ENCODE measurements at regions not wholly inside any gene's neighbourhood (a gene's known extent, or its start where the extent isn't known, plus 50 kb on each side); places are given as distances from the start of the nearest gene placed in this dataset.

GRCh38 chr4:162356181-162356580 is 192.4 kb upstream of the FSTL5 start:
- Histone ChIP-seq H3K18ac (ENCODE audit: extremely low read depth, low read length) (no peak overlapping the region), H2BK12ac (ENCODE audit: low read depth, low read length) (no peak overlapping the region), H4K5ac (ENCODE audit: insufficient read length, low read depth, low read length) (no peak overlapping the region), H3K14ac (ENCODE audit: insufficient read length) (no peak overlapping the region), H3K4ac (replicated peaks; ENCODE audit: insufficient read length, low read depth, low read length) (no peak overlapping the region), H3K4me2 (ENCODE audit: insufficient read depth in 1 of 2, low read depth in 2 of 2, low read length in 2 of 2) (no peak overlapping the region), H3K27ac (ENCODE audit: low read depth, low read length) (no peak overlapping the region), H3K79me1 (ENCODE audit: low read depth, low read length) (no peaks in the 10 kb centered on the region), H2AK5ac (ENCODE audit: low read depth, low read length) (no peak overlapping the region), H3K56ac (replicated peaks; ENCODE audit: insufficient read length, low read depth, low read length) (no peak overlapping the region), H3K23me2 (ENCODE audit: low read depth, low read length) (no peaks in the 10 kb centered on the region), H3K79me2 (ENCODE audit: control insufficient read depth in 1 of 2, insufficient read depth in 2 of 2, low read length in 2 of 2) (no peaks in the 10 kb centered on the region), H2AFZ (ENCODE audit: low read length) (no peak overlapping the region), H2BK5ac (ENCODE audit: low read depth, low read length) (no peak overlapping the region), H3K23ac (ENCODE audit: insufficient read length) (no peak overlapping the region), H3K4me1 (replicated peaks in 1 of 4; ENCODE audit: control insufficient read depth in 3 of 4, insufficient read depth in 4 of 4, low read length in 3 of 4) (no peaks in the 10 kb centered on the region), H3K4me3 (ENCODE audit: extremely low read depth in 1 of 4, insufficient read depth in 2 of 4, low read depth in 3 of 4, low read length in 4 of 4) (no peak overlapping the region), H3K9me3 (ENCODE audit: insufficient read depth in 2 of 2, low read depth in 1 of 2, low read length in 1 of 2) (no peaks in the 10 kb centered on the region), H3K27me3 (replicated peaks in 1 of 4; ENCODE audit: control insufficient read depth in 3 of 4, extremely low read depth in 1 of 4, insufficient read depth in 3 of 4, low read length in 3 of 4) (no peaks in the 10 kb centered on the region), H3K36me3 (ENCODE audit: control insufficient read depth in 2 of 4, insufficient read depth in 4 of 4, low read length in 3 of 4) (no peaks in the 10 kb centered on the region), H4K8ac (ENCODE audit: extremely low read depth, insufficient read depth, low read length) (no peak overlapping the region), H3K9ac (replicated peaks in 1 of 4; ENCODE audit: extremely low read depth in 1 of 4, low read depth in 3 of 4, low read length in 3 of 4) (no peak overlapping the region), H2BK15ac (ENCODE audit: low read length) (no peak overlapping the region), H4K91ac (replicated peaks; ENCODE audit: insufficient read length, low read length) (no peak overlapping the region), H2BK120ac (replicated peaks; ENCODE audit: low read depth, low read length) (no peak overlapping the region), H2BK20ac (ENCODE audit: low read length) (no peak overlapping the region), H4K20me1 (replicated peaks in 1 of 2; ENCODE audit: control insufficient read depth in 1 of 2, insufficient read depth in 2 of 2, low read length in 2 of 2) (no peaks in the 10 kb centered on the region)
- 87% methylated on average over 2 of the region's 2 CpGs; no CpG with 5 or more reads in 1 of the 2 experiments for WGBS, 2 experiments (ENCODE audit: extremely low coverage in 1 of 2, insufficient coverage in 1 of 2, insufficient read length in 1 of 2, insufficient replicate concordance in 2 of 2, low coverage in 1 of 2, low lambda C conversion rate in 2 of 2, missing lambda C conversion rate in 1 of 2)
- FAIRE-seq (no peak), DNase-seq (ENCODE audit: low read depth in 1 of 2, low spot score in 2 of 2) (no peak)
- ChIA-PET POLR2A (ENCODE audit: partially characterized antibody) (no interaction called here), CTCF (ENCODE audit: partially characterized antibody) (no interaction called here)
- TF ChIP-seq RAD21 (IDR thresholded peaks at IDR 0.05 in 1 of 2, conservative IDR thresholded peaks at IDR 0.05 in 1 of 2; ENCODE audit: low read depth in 2 of 2, low read length in 2 of 2) (no peak), ZNF274 (IDR thresholded peaks at IDR 0.05; ENCODE audit: borderline replicate concordance, extremely low read depth, low read length) (no peak)

Measured in H1 (cell line).